ENCODE measurements at regions not wholly inside any gene's neighbourhood (a gene's known extent, or its start where the extent isn't known, plus 50 kb on each side); places are given as distances from the start of the nearest gene placed in this dataset.
"Not testable (repeated sequence)": the region's sequence is repeated elsewhere in the genome, so short reads cannot be mapped to it uniquely, and the experiment has no call there.

DNA sequence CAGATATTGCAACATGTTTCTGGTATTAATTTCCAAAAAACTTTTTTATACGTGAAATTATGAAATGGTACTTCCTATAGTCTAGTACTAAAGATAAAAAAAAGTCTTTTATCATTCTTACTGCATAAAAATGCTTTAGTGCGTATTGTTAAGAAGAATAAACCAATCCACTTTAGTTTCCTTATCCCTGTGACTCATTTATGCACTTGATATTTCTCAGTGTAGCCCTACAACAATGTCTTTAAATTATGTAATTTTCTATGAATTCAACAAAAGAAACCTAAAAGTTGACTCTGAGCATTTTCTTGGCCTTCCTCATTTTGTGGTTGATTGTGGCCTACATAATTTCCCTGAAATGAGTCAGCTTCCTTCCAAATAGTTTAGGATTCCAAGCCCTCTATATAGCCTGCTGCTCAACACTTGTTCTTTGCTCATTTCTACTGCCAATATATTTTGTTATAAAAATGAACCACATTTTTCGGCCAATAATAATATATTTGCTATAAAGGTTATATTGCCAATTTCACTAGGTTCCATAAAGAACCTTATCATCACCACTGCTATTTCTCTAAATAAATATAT is 961.7 kb upstream of the ADAMTS5 start:
- DNase-seq: not testable (repeated sequence)

- DNase-seq: not testable (repeated sequence)
Measured at GRCh38 chr21:27921421-27921820, 954.5 kb upstream of the ADAMTS5 start.

GRCh38 chr21:27917966-27918365 is 951.1 kb upstream of the ADAMTS5 start:
- DNase-seq: not testable (repeated sequence)

DNA sequence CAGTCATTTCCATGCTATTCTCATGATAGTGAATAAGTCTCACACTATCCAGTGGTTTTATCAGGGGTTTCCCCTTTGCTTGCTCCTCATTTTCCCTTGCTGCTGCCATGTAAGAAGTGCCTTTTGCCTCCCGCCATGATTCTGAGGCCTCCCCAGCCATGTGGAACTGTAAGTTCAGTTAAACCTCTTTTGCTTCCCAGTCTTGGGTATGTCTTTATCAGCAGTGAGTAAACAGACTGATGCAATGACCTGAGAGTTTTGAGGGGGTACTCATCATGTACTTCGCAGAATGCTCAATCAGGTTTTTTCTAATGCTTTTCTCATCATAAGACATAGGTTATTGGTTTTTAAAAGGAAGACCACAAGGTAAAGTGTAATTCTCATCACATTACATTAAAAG is 949.4 kb upstream of the ADAMTS5 start:
- not testable (repeated sequence) for DNase-seq

DNA sequence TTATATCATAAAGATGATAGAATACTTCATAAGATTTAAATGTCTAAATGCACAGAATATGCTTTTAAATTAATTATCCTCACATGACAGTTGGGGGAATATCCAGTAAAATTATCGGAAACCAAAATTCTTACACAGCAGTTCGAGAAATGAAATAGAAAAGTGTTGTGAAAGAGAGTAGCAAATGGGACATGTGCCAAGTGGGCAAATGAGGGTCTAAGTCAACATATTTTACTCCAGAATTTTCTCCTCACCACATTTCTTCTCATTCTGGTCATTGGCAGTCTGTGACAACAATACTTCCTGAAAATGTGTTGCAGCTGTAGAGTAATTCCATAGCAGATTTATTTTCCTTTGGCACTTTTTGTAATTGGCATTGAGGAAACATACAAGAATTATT is 945.2 kb upstream of the ADAMTS5 start:
- not testable (repeated sequence) for DNase-seq

DNA sequence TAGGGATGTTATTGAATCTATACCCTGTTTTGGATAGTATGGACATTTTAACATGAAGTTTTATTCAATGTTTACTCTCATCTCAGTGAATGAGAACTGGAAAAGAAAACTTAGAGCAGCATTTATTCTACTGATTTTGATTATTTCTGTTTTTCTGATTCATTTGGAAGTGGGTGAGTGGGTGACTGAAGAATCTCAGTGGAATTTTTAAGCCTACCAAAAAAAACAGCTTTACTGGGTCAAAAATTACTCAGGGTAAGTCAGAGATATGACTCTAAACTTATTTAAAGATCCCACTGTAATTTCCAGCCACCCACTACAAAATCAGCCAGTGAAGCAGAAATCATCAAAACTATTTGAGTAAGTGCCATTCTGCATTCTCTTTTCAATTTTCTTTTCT is 942.6 kb upstream of the ADAMTS5 start:
- not testable (repeated sequence) for DNase-seq

DNA sequence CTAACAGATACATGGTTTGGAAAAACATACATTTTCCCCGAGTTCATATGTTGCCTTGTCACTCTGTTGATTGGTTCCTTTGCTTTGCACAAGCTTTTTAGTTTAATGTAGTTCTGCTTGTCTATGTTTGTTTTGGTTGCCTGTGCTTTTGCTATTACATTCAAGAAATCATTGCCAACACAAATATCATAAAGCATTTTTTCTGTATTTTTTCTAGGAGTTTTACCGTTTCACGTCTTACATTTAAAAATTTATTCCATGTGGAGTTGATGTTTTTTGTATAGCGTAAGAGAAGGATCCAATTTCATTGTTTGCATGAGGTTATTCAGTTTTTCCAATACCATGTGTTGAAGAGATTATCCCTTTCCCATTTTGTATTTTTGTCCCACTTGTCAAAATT is 941.9 kb upstream of the ADAMTS5 start:
- not testable (repeated sequence) for DNase-seq

DNA sequence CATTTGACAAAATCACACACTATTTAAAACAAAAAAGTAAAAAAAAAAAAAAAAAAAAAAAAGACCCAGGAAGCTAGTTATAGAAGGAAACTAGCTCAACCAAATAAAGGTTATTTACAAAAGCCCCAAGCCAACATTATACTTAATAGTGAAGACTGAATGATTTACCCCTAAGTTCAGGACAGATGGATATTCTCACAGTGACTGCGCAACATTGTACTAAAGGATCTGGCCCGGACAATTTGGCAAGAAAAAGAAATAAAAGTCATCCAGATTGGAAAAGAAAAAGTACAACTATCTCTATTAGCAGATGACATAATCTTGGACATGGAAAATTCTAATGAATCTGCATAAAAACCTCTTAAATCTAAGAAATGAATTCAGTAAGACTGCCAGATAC is 936.0 kb upstream of the ADAMTS5 start:
- DNase-seq: not testable (repeated sequence)

DNA sequence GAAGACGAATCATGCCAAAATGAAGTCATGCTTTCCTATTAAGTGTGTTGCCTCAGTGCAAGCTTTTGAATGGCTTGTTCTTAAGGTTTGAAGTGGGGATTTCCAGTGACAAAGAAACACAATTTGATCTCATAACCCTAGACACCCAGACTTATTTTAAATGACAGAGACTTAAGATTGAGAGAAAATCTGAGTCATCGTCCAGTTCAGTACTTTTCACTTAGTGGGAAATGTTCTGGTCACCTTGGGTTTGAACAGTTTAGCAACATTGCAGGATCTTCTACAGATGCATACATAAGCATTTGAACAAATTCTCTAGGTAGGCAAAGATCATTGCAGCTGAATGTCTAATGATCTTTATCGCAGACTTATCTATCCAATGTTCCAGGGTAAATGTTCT is 926.7 kb upstream of the ADAMTS5 start:
- not testable (repeated sequence) for DNase-seq

- not testable (repeated sequence) for DNase-seq
Measured at GRCh38 chr21:27891495-27891894, 924.6 kb upstream of the ADAMTS5 start.

DNA sequence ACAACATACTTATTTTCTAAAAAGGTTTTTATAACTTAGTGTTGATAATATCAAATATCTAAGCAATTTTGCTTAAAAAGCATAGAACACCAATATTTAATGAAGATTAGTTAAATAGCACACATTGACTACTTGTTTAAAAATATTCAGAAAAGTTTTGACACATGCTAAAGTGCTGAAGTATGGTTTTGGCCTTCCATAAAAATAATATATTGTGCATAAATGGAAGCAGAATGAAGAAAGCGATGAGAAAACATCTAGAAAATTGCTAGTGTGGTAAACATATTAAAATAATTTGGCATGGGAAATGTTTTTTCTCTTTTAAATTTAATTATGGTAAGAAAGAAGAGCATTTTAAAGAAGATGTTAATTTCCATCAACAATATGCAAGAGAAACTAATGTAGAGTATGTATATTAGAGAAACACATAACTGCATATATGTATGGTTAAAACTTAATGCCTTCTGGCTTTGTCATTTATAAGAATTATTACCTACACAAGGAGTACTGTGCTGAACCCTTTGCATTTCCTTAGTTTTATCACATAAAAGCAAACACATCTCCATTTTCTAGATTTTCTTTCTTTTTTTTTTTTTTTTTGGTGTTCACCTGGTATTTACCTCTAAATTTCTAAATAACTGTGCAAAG is 921.0 kb upstream of the ADAMTS5 start:
- DNase-seq: not testable (repeated sequence)

DNA sequence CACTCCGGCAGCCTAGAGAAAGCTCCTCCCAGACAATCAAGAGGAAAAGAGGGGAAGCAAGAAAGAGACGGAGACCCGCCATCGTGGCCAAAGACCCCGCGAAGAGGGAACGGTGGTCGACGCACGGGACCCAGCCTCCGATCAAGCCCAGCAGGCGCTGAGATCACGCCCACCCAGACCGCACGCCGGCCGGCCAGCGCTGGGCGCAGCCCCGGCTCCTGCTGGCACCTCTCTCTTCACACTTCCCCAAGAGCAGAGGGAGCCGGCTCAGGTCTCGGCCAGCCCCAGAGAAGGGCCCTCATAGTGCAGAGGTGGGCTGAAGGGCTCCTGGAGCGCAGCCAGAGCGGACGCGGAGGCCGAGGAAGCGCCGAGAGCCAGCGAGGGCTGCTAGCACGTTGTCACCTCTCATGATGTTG is 918.4 kb upstream of the ADAMTS5 start:
- DNase-seq: no peak

DNA sequence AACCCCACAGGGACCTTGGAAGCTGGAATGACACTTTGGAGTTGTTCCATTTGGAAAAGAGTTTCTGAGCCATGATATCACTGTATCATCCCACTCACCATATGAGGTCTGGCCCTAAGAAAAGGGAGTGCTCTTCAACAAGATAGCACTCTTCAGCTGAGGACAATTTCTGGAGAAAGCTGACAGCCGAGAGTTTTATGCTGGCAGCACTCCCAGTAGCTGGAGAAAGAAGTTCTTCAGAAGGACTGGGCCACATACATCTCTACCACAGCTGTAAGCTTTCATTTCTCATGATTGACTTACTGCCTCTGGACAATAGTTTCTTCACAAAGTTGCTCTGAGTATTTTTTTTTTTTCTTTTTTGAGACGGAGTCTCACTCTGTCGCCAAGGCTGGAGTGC is 914.4 kb upstream of the ADAMTS5 start:
- not testable (repeated sequence) for DNase-seq

- DNase-seq: not testable (repeated sequence)
Measured at GRCh38 chr21:27872411-27872810, 905.5 kb upstream of the ADAMTS5 start.

GRCh38 chr21:27870755-27871154 is 903.9 kb upstream of the ADAMTS5 start:
- not testable (repeated sequence) for DNase-seq

DNA sequence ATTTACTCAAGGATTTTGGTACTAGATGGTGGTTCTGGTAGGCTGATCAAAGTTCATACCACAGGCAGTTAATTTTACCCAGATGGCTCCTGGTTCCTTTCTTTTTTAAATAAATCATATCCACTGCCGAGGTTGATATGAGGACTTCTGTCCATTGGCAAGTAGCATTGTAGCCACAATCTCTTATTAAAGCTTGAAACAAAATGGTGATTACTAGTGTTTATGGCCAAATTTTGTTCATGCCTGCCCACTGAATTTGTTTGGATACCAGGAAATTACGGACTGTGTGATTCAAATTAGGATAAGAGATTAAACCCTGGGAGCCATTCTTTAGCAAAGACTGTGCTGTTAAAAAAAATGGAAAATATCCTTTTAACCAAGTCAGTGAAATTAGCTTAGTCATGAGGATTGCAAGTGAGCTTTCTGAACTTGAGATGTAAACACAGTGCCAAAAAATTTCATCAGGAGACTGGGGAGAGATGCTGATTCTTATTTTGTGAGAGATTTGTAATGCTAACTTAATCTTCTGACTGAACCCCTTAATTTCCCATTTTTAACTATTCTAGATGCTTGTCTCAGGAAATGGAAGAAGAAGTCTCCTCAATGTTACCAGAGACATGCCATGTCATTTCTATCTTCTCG is 893.5 kb upstream of the ADAMTS5 start:
- DNase-seq: not testable (repeated sequence)

GRCh38 chr21:27858053-27858825 is 891.4 kb upstream of the ADAMTS5 start:
- not testable (repeated sequence) for DNase-seq

DNA sequence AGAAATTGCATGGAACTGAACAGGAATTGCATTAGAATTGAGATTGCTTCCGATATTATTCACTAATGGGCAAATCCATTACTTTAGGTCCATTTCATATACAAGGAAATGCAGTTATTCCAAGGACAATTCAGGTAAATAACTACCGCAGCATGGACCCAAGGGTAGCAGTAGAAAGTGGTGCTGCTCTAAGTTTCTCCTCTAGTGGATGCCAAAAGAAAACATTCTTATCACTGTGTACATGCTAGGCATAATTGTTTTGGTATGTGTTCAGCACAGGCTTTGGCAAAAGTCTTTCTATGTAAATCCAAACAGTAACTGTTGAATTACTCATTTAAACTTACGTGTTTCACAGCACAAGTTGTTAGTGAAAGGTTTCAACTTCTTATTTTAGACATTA is 890.1 kb upstream of the ADAMTS5 start:
- DNase-seq: not testable (repeated sequence)

GRCh38 chr21:27841084-27841672 is 874.3 kb upstream of the ADAMTS5 start:
- no peak for DNase-seq

DNA sequence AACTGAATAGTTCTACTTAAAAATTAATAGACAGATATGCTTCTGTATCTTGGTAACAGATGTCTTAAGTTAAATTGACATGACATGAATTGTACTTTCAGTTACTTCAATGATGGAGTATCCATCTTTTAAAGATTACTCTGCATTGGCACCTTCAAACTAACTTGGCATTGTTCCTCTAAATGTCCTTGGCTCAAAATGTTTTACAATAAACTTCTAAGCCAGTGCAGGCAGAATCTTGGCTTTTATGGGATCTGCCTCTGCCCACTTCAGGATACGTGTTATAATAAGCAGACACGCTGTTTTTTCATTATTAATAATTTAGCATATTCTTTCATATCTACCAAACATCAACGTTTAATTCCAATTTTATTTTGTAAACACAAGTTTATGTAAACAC is 873.4 kb upstream of the ADAMTS5 start:
- DNase-seq: no peak

GRCh38 chr21:27839512-27840115 is 872.7 kb upstream of the ADAMTS5 start:
- no peak for DNase-seq

DNA sequence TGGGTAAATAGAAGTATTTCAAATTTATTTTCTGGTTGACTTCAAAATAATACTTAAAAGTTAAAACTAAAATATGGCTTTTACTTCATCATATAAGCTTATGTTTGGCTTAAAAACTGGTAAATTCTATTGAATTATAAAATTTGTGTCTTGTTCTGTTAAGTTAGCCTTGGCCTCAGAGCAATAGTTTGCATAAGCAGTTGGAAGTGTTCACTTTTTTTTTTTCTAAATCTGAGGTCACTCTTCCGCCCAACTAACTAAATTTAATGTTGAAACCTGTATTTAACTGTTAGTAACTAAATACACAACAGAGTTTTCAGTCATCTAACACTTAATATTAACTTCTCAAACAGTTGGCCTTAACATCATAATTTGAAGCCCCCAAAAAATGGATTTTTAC is 871.7 kb upstream of the ADAMTS5 start:
- DNase-seq: no peak

DNA sequence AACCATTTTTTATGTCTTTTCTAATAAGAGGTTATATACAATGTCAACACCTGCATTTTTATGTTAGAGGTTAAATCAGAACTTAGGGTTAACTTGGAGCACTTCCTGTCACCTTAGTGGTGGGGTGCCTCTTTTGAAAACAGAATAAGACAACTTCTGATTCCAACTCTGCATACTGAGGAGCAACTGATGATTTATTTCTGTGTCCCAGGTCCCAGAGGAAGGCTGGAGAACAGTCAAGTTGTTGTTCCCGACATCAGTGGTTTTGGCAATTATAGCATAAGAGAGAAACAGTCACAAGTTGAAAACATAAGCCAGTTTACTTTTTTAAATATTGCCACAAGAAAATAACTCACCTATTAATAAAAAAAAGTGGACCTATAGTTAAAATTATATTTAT is 871.0 kb upstream of the ADAMTS5 start:
- DNase-seq: no peak

All from NCI-H524 (cell line).